ENCODE measurements at regions not wholly inside any gene's neighbourhood (a gene's known extent, or its start where the extent isn't known, plus 50 kb on each side); places are given as distances from the start of the nearest gene placed in this dataset.

DNA sequence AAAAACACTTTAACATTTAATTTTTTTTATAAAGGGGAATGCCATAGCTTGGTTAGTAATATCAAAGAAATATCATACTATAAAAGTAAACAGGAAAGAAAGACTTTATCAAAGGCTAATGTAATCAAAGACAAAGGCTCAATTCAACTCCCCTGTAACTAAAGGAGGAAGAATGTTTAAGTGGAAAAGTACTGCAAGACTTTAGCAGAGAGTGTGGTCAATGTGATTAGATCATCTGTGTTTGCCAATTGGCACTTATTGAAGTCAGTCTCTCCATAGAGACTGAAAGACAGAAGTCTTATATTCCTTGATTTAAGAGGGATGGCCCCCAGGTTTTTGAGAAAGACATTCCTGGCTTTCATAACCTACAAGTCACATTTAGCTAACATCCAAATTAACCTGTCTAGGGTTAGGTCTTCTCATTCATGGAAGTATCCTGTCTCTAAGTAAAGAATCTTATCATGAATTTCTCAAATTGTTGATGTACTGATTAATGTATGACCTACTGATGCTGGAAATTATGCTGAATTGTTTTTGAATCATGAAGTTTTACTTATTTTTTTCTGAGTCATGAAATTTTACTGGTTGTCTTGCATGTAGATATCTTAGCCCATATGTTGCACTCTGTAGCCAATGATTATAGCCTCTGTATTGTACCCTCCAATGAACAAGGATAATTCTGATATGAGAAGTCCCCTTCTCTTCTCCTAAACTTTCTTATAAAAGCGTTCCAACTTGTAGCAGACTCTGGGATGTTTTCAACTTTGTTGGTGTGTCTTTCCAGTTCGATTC lies 65.4 kb downstream of the ATXN7L3B start:
- Histone ChIP-seq H3K4me1 (ENCODE audit: insufficient read depth, low read length, poor library complexity, severe bottlenecking) (peaks cover 5% of the 10 kb centered on the region), H3K4me3 (ENCODE audit: low read depth, low read length, poor library complexity, severe bottlenecking) (no peak overlapping the region), H3K27me3 (replicated peaks; ENCODE audit: insufficient read depth, low read depth, low read length, poor library complexity) (no peaks in the 10 kb centered on the region), H3K36me3 (ENCODE audit: insufficient read depth, low read length, poor library complexity, severe bottlenecking) (no peaks in the 10 kb centered on the region), H3K27ac (ENCODE audit: low read depth, low read length, poor library complexity, severe bottlenecking) (no peak overlapping the region), H3K9me3 (ENCODE audit: low read depth, low read length, poor library complexity, severe bottlenecking) (no peaks in the 10 kb centered on the region)
- intact Hi-C loops (cut with micrococcal nuclease; ENCODE audit: unreplicated experiment): no loop called here
- TF ChIP-seq EZH2 (IDR thresholded peaks at IDR 0.05; ENCODE audit: borderline replicate concordance, low read depth, low read length, poor library complexity, severe bottlenecking): no peak
- TF ChIP-seq CTCF (conservative IDR thresholded peaks at IDR 0.05; ENCODE audit: low read depth, low read length): no peak
- POLR2A ChIA-PET (ENCODE audit: low non-redundant PET): no interaction called here
- DNase-seq (ENCODE audit: low spot score): no peak
- BruUV-seq (replicated peaks): no TSS peak
- CTCF ChIA-PET: no interaction called here

- no peaks in the 10 kb centered on the region for H3K27me3 ChIP-seq (replicated peaks; ENCODE audit: insufficient read depth, low read depth, low read length, poor library complexity)
- CTCF ChIA-PET: no interaction called here
- peak; percentile 56 for DNase-seq (ENCODE audit: low spot score)
- TF ChIP-seq EZH2 (IDR thresholded peaks at IDR 0.05; ENCODE audit: borderline replicate concordance, low read depth, low read length, poor library complexity, severe bottlenecking): no peak
- no peak for TF ChIP-seq CTCF (conservative IDR thresholded peaks at IDR 0.05; ENCODE audit: low read depth, low read length)
- intact Hi-C loops (cut with micrococcal nuclease; ENCODE audit: unreplicated experiment): no loop called here
- no peaks in the 10 kb centered on the region for H3K36me3 ChIP-seq (ENCODE audit: insufficient read depth, low read length, poor library complexity, severe bottlenecking)
- peaks cover 15% of the 10 kb centered on the region for H3K4me1 ChIP-seq (ENCODE audit: insufficient read depth, low read length, poor library complexity, severe bottlenecking)
- no peak overlapping the region for H3K27ac ChIP-seq (ENCODE audit: low read depth, low read length, poor library complexity, severe bottlenecking)
- H3K9me3 ChIP-seq (ENCODE audit: low read depth, low read length, poor library complexity, severe bottlenecking): no peaks in the 10 kb centered on the region
- POLR2A ChIA-PET (ENCODE audit: low non-redundant PET): no interaction called here
- H3K4me3 ChIP-seq (ENCODE audit: low read depth, low read length, poor library complexity, severe bottlenecking): no peak overlapping the region
- BruUV-seq (replicated peaks): no TSS peak
Measured at GRCh38 chr12:74608231-74608775, 70.7 kb downstream of the ATXN7L3B start.

GRCh38 chr12:74610711-74611110 lies 73.1 kb downstream of the ATXN7L3B start:
- no peak overlapping the region for H3K27ac ChIP-seq (ENCODE audit: low read depth, low read length, poor library complexity, severe bottlenecking)
- TF ChIP-seq EZH2 (IDR thresholded peaks at IDR 0.05; ENCODE audit: borderline replicate concordance, low read depth, low read length, poor library complexity, severe bottlenecking) (no peak), CTCF (conservative IDR thresholded peaks at IDR 0.05; ENCODE audit: low read depth, low read length) (no peak)
- intact Hi-C loops (cut with micrococcal nuclease; ENCODE audit: unreplicated experiment): no loop called here
- no peaks in the 10 kb centered on the region for H3K27me3 ChIP-seq (replicated peaks; ENCODE audit: insufficient read depth, low read depth, low read length, poor library complexity)
- no TSS peak for BruUV-seq (replicated peaks)
- no peak overlapping the region for H3K4me3 ChIP-seq (ENCODE audit: low read depth, low read length, poor library complexity, severe bottlenecking)
- no peak for DNase-seq (ENCODE audit: low spot score)
- H3K4me1 ChIP-seq (ENCODE audit: insufficient read depth, low read length, poor library complexity, severe bottlenecking): peaks cover 27% of the 10 kb centered on the region
- H3K36me3 ChIP-seq (ENCODE audit: insufficient read depth, low read length, poor library complexity, severe bottlenecking): no peaks in the 10 kb centered on the region
- no peaks in the 10 kb centered on the region for H3K9me3 ChIP-seq (ENCODE audit: low read depth, low read length, poor library complexity, severe bottlenecking)
- CTCF ChIA-PET: no interaction called here
- POLR2A ChIA-PET (ENCODE audit: low non-redundant PET): no interaction called here

Data from A673 (cell line).